CD14-positive monocyte (primary cell): ENCODE measurements at regions not wholly inside any gene's neighbourhood (a gene's known extent, or its start where the extent isn't known, plus 50 kb on each side); places are given as distances from the start of the nearest gene placed in this dataset.

Experiments used
- DNase-seq, 3 donors: peaks; one replicate each; pipeline ENCODE4 v3.0.0-alpha.2; 2011 to 2022
- H2AFZ ChIP-seq: 2 replicates; pipeline ENCODE4 v1.6.0; 2012; ENCODE audit warnings: mild to moderate bottlenecking, low read depth, low read length, inconsistent platforms; ENCODE audit not compliant: insufficient read depth, poor library complexity, severe bottlenecking
- H3K27ac ChIP-seq, 2 donors: 1 replicate in 1 of 2; 2 replicates in 1 of 2; pipeline ENCODE4 v1.5.1; 2012 to 2013; ENCODE audit warnings: low read length in 2 of 2, control low read depth in 1 of 2, inconsistent platforms in 1 of 2, low read depth in 1 of 2, mild to moderate bottlenecking in 1 of 2
- H3K27me3 ChIP-seq, 2 donors: one replicate each; pipeline versions ENCODE4 v1.6.0 to v1.6.1; 2011 to 2013; ENCODE audit warnings: low read length in 2 of 2; ENCODE audit not compliant: control insufficient read depth in 2 of 2, insufficient read depth in 2 of 2
- H3K36me3 ChIP-seq, 2 donors: replicated peaks in 1 of 2; 1 replicate in 1 of 2; 2 replicates in 1 of 2; pipeline versions ENCODE4 v1.5.1 to v1.6.1; 2012 to 2013; ENCODE audit warnings: low read length in 2 of 2, control low read depth in 1 of 2, inconsistent platforms in 1 of 2, mild to moderate bottlenecking in 1 of 2; ENCODE audit not compliant: insufficient read depth in 2 of 2, control insufficient read depth in 1 of 2
- H3K4me1 ChIP-seq, 2 donors: 1 replicate in 1 of 2; 2 replicates in 1 of 2; pipeline versions ENCODE4 v1.5.1 to v1.6.1; 2012 to 2013; ENCODE audit warnings: low read length in 2 of 2, control low read depth in 1 of 2, inconsistent platforms in 1 of 2, mild to moderate bottlenecking in 1 of 2, moderate library complexity in 1 of 2; ENCODE audit not compliant: insufficient read depth in 2 of 2, control insufficient read depth in 1 of 2
- H3K4me2 ChIP-seq: replicated peaks from 2 replicates; pipeline ENCODE3; 2012; ENCODE audit warnings: low read length, moderate library complexity, mild to moderate bottlenecking; ENCODE audit not compliant: poor library complexity, severe bottlenecking; ENCODE audit errors: extremely low read depth
- H3K4me3 ChIP-seq, 3 experiments: fragments of 200-600 bp in 1 of 3; sonication (generic) in 1 of 3; replicated peaks in 1 of 3; 1 replicate in 2 of 3; 2 replicates in 1 of 3; pipeline ENCODE4 v1.5.1; 2011 to 2013; ENCODE audit warnings: low read length in 3 of 3, mild to moderate bottlenecking in 3 of 3, control low read depth in 2 of 3, low read depth in 2 of 3, inconsistent platforms in 1 of 3, moderate library complexity in 1 of 3
- H3K79me2 ChIP-seq: 2 replicates; pipeline ENCODE4 v1.6.0; 2012; ENCODE audit warnings: mild to moderate bottlenecking, control low read depth, inconsistent platforms, low read length, moderate library complexity; ENCODE audit not compliant: insufficient read depth
- H3K9ac ChIP-seq: 2 replicates; pipeline ENCODE4 v1.6.0; 2017; ENCODE audit warnings: low read length, mild to moderate bottlenecking; ENCODE audit not compliant: insufficient read depth, poor library complexity, severe bottlenecking
- H3K9me3 ChIP-seq, 2 donors: replicated peaks in 1 of 2; 1 replicate in 1 of 2; 2 replicates in 1 of 2; pipeline versions ENCODE4 v1.5.1 to v1.6.1; 2012 to 2013; ENCODE audit warnings: low read length in 2 of 2, control low read depth in 1 of 2; ENCODE audit not compliant: control insufficient read depth in 1 of 2, insufficient read depth in 1 of 2
- H4K20me1 ChIP-seq: 2 replicates; pipeline ENCODE4 v1.6.0; 2012; ENCODE audit warnings: mild to moderate bottlenecking, low read length, control low read depth, moderate library complexity; ENCODE audit not compliant: insufficient read depth
- H3K27ac Mint-ChIP-seq, 7 donors: one replicate each; pipeline ENCODE4 v1.8.0; 2020; ENCODE audit warnings: mild to moderate bottlenecking in 7 of 7, mixed read lengths in 7 of 7, moderate library complexity in 6 of 7, inconsistent platforms in 2 of 7
- H3K27me3 Mint-ChIP-seq, 3 donors: one replicate each; pipeline ENCODE4 v1.8.0; 2021 to 2022; ENCODE audit warnings: low read depth in 3 of 3, mild to moderate bottlenecking in 3 of 3, mixed read lengths in 3 of 3, moderate library complexity in 3 of 3, inconsistent platforms in 1 of 3
- H3K36me3 Mint-ChIP-seq, 2 donors: one replicate each; pipeline ENCODE4 v1.8.0; 2020; ENCODE audit warnings: mixed read lengths in 2 of 2, inconsistent platforms in 1 of 2, mild to moderate bottlenecking in 1 of 2
- H3K4me1 Mint-ChIP-seq: one replicate; pipeline ENCODE4 v1.8.0; 2020; ENCODE audit warnings: mild to moderate bottlenecking, mixed read lengths
- H3K4me3 Mint-ChIP-seq, 2 donors: one replicate each; pipeline ENCODE4 v1.8.0; 2020; ENCODE audit warnings: mild to moderate bottlenecking in 2 of 2, mixed read lengths in 2 of 2, moderate library complexity in 1 of 2
- H3K9me3 Mint-ChIP-seq, 7 donors: one replicate each; pipeline ENCODE4 v1.8.0; 2020 to 2022; ENCODE audit warnings: mixed read lengths in 7 of 7, mild to moderate bottlenecking in 6 of 7, moderate library complexity in 6 of 7, inconsistent platforms in 2 of 7
- CTCF ChIP-seq: fragments of 200-600 bp; IDR thresholded peaks from one replicate; pipeline ENCODE4 v1.8.0; 2022; ENCODE audit warnings: antibody characterized with exemption, mild to moderate bottlenecking
- WGBS: methylation state at CpG from one replicate; pipeline ENCODE4 v1.1.5; 2013; ENCODE audit warnings: missing lambda C conversion rate; ENCODE audit not compliant: insufficient coverage; 5-methylcytosine and 5-hydroxymethylcytosine counted together
- intact Hi-C, 2 donors: fragments of 100-400 bp; cut with micrococcal nuclease; formaldehyde crosslinking; loops; one replicate each; pipeline versions ENCODE4 v1.15.0 to v1.15.1; 2023

DNA sequence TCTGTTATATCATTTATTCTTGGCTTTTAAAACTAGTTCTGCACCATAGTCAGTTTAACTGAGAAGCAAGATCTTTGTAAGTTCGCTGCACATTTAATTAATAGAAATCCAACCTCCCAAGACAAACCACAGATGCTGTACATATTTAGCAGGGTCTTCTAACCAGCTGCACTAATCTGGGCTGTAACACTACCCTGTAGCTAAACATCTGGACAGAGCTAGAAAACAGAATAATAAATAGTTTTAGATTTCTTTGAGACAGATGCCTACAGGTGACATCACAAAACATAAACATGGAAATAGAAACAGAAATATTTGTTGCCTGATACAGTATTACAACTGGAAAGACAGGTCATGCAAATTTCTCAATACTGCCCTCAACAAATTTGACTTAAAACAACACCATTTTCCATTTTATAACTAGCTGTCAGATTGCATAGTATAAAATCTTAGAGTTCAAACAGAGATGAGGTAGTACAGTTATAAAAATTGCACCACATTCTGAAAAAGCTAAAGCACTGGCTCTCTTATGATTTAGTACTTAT, 315.1 kb downstream of the NR4A2 start:
- H3K27ac ChIP-seq = no peak overlapping the region
- H4K20me1 ChIP-seq = no peaks in the 10 kb centered on the region
- no CpG with 5 or more reads among the region's 1 CpG for WGBS
- intact Hi-C loops = no loop called here
- H3K9me3 Mint-ChIP-seq = peaks cover 0 to 6% (median 2%) of the 10 kb centered on the region in 7 donors
- no peaks in the 10 kb centered on the region for H3K36me3 ChIP-seq
- H3K4me1 Mint-ChIP-seq = peaks cover 5% of the 10 kb centered on the region
- H3K27ac Mint-ChIP-seq = no peak overlapping the region
- H3K27me3 ChIP-seq = peaks cover 0 to 4% of the 10 kb centered on the region in 2 donors
- no peak overlapping the region for H3K4me3 ChIP-seq
- no peak overlapping the region for H3K4me2 ChIP-seq
- H2AFZ ChIP-seq = no peak overlapping the region
- H3K27me3 Mint-ChIP-seq = peaks cover 0 to 11% (median 1%) of the 10 kb centered on the region in 3 donors
- no peak for DNase-seq
- no peaks in the 10 kb centered on the region for H3K79me2 ChIP-seq
- H3K9ac ChIP-seq = no peak overlapping the region
- H3K9me3 ChIP-seq = no peaks in the 10 kb centered on the region
- no peaks in the 10 kb centered on the region for H3K36me3 Mint-ChIP-seq
- TF ChIP-seq CTCF = no peak
- peak overlapping the region in 1 of 2 donors; percentile 5 for H3K4me3 Mint-ChIP-seq
- H3K4me1 ChIP-seq = peaks cover 0 to 3% of the 10 kb centered on the region in 2 donors

- H3K27ac Mint-ChIP-seq = no peak overlapping the region
- Histone ChIP-seq H3K9ac (no peak overlapping the region), H3K4me2 (no peak overlapping the region), H3K79me2 (no peaks in the 10 kb centered on the region), H2AFZ (no peak overlapping the region), H3K27me3 (no peaks in the 10 kb centered on the region), H3K27ac (no peak overlapping the region), H4K20me1 (no peaks in the 10 kb centered on the region), H3K9me3 (peaks cover 6 to 13% of the 10 kb centered on the region in 2 donors), H3K36me3 (no peaks in the 10 kb centered on the region), H3K4me3 (no peak overlapping the region), H3K4me1 (no peaks in the 10 kb centered on the region)
- H3K27me3 Mint-ChIP-seq = peaks cover 2 to 3% (median 2%) of the 10 kb centered on the region in 3 donors
- TF ChIP-seq CTCF = no peak
- DNase-seq = no peak
- H3K4me1 Mint-ChIP-seq = no peaks in the 10 kb centered on the region
- intact Hi-C loops = no loop called here
- WGBS = 100% methylated on average over 1 of the region's 2 CpGs
- peaks cover 7 to 14% (median 10%) of the 10 kb centered on the region in 7 donors for H3K9me3 Mint-ChIP-seq
- H3K36me3 Mint-ChIP-seq = no peaks in the 10 kb centered on the region
- no peak overlapping the region for H3K4me3 Mint-ChIP-seq
Measured at GRCh38 chr2:156009293-156009692, 323.2 kb downstream of the NR4A2 start.
